ENCODE measurements at regions not wholly inside any gene's neighbourhood (a gene's known extent, or its start where the extent isn't known, plus 50 kb on each side); places are given as distances from the start of the nearest gene placed in this dataset.
"Not testable (repeated sequence)": the region's sequence is repeated elsewhere in the genome, so short reads cannot be mapped to it uniquely, and the experiment has no call there.

GRCh38 chr21:15453261-15453660 lies 276.5 kb upstream of the USP25 start:
- DNase-seq, result no peak
- H3K27ac ChIP-seq, result no peak overlapping the region

GRCh38 chr21:15453785-15454184 lies 276.0 kb upstream of the USP25 start:
- H2AFZ ChIP-seq; H3K27ac ChIP-seq; H3K9me3 ChIP-seq (ENCODE audit: low read depth); DNase-seq; H4K20me1 ChIP-seq (ENCODE audit: insufficient read depth); H3K79me2 ChIP-seq (ENCODE audit: insufficient read depth); H3K4me3 ChIP-seq; H3F3A ChIP-seq (ENCODE audit: insufficient read depth); H3K36me3 ChIP-seq (ENCODE audit: low read depth); in situ Hi-C loops (cut with MboI); H3K9me2 ChIP-seq (ENCODE audit: insufficient read depth); H3K4me2 ChIP-seq (ENCODE audit: unreplicated experiment); H3K27me3 ChIP-seq (replicated peaks; ENCODE audit: insufficient read depth); H3K9ac ChIP-seq; H3K4me1 ChIP-seq (ENCODE audit: insufficient read depth): not testable (repeated sequence)
- WGBS, 2 experiments (ENCODE audit: low coverage in 1 of 2, low lambda C conversion rate in 2 of 2, missing lambda C conversion rate in 2 of 2), result 25 to 37% methylated on average over 1 of the region's 1 CpG

More at GRCh38 chr21:15453261-15453660, 276.5 kb upstream of the USP25 start:
- in situ Hi-C loops (cut with MboI), result no loop called here
- Histone ChIP-seq H3F3A (ENCODE audit: insufficient read depth) (no peaks in the 10 kb centered on the region), H3K27me3 (replicated peaks; ENCODE audit: insufficient read depth) (no peaks in the 10 kb centered on the region), H3K36me3 (ENCODE audit: low read depth) (no peaks in the 10 kb centered on the region), H3K9me3 (ENCODE audit: low read depth) (no peaks in the 10 kb centered on the region), H3K9me2 (ENCODE audit: insufficient read depth) (no peaks in the 10 kb centered on the region), H3K4me1 (ENCODE audit: insufficient read depth) (no peaks in the 10 kb centered on the region), H3K4me3 (no peak overlapping the region), H3K4me2 (ENCODE audit: unreplicated experiment) (no peak overlapping the region), H3K79me2 (ENCODE audit: insufficient read depth) (no peaks in the 10 kb centered on the region), H3K9ac (no peak overlapping the region), H4K20me1 (ENCODE audit: insufficient read depth) (no peaks in the 10 kb centered on the region), H2AFZ (no peak overlapping the region)
- TF ChIP-seq EZH2 (IDR thresholded peaks at IDR 0.05; ENCODE audit: insufficient read depth, poor library complexity, severe bottlenecking) (no peak), EZH2phosphoT487 (IDR thresholded peaks at IDR 0.05; ENCODE audit: insufficient read depth, low read depth) (no peak)

GRCh38 chr21:15454931-15455330 lies 274.9 kb upstream of the USP25 start:
- H4K20me1 ChIP-seq (ENCODE audit: insufficient read depth); in situ Hi-C loops (cut with MboI); H2AFZ ChIP-seq; H3K9me2 ChIP-seq (ENCODE audit: insufficient read depth); H3K4me1 ChIP-seq (ENCODE audit: insufficient read depth); H3K9me3 ChIP-seq (ENCODE audit: low read depth); H3K36me3 ChIP-seq (ENCODE audit: low read depth); H3K27ac ChIP-seq; H3K27me3 ChIP-seq (replicated peaks; ENCODE audit: insufficient read depth); H3K79me2 ChIP-seq (ENCODE audit: insufficient read depth); H3F3A ChIP-seq (ENCODE audit: insufficient read depth); H3K4me2 ChIP-seq (ENCODE audit: unreplicated experiment); DNase-seq; H3K4me3 ChIP-seq; H3K9ac ChIP-seq: not testable (repeated sequence)
- WGBS, 2 experiments (ENCODE audit: low coverage in 1 of 2, low lambda C conversion rate in 2 of 2, missing lambda C conversion rate in 2 of 2), result 80 to 81% methylated on average over 2 of the region's 2 CpGs

- no peaks in the 10 kb centered on the region for H3F3A ChIP-seq (ENCODE audit: insufficient read depth)
- H3K79me2 ChIP-seq (ENCODE audit: insufficient read depth), result no peaks in the 10 kb centered on the region
- 74 to 77% methylated on average over 14 of the region's 14 CpGs for WGBS, 2 experiments (ENCODE audit: low coverage in 1 of 2, low lambda C conversion rate in 2 of 2, missing lambda C conversion rate in 2 of 2)
- H3K9me3 ChIP-seq (ENCODE audit: low read depth), result no peaks in the 10 kb centered on the region
- H3K4me1 ChIP-seq (ENCODE audit: insufficient read depth), result no peaks in the 10 kb centered on the region
- H3K27me3 ChIP-seq (replicated peaks; ENCODE audit: insufficient read depth), result no peaks in the 10 kb centered on the region
- TF ChIP-seq EZH2 (IDR thresholded peaks at IDR 0.05; ENCODE audit: insufficient read depth, poor library complexity, severe bottlenecking), result no peak
- no peak for TF ChIP-seq EZH2phosphoT487 (IDR thresholded peaks at IDR 0.05; ENCODE audit: insufficient read depth, low read depth)
- no peak overlapping the region for H3K4me2 ChIP-seq (ENCODE audit: unreplicated experiment)
- no peaks in the 10 kb centered on the region for H3K36me3 ChIP-seq (ENCODE audit: low read depth)
- H3K9me2 ChIP-seq (ENCODE audit: insufficient read depth), result no peaks in the 10 kb centered on the region
- DNase-seq, result no peak
- H2AFZ ChIP-seq, result no peak overlapping the region
- H3K4me3 ChIP-seq, result no peak overlapping the region
- H3K9ac ChIP-seq, result no peak overlapping the region
- no peaks in the 10 kb centered on the region for H4K20me1 ChIP-seq (ENCODE audit: insufficient read depth)
- H3K27ac ChIP-seq, result no peak overlapping the region
- in situ Hi-C loops (cut with MboI), result no loop called here
Measured at GRCh38 chr21:15455819-15456462, 273.8 kb upstream of the USP25 start.

- no peaks in the 10 kb centered on the region for H3K36me3 ChIP-seq (ENCODE audit: low read depth)
- no peaks in the 10 kb centered on the region for H3K9me3 ChIP-seq (ENCODE audit: low read depth)
- no peak overlapping the region for H2AFZ ChIP-seq
- H3K9ac ChIP-seq, result no peak overlapping the region
- H3K4me1 ChIP-seq (ENCODE audit: insufficient read depth), result no peaks in the 10 kb centered on the region
- in situ Hi-C loops (cut with MboI), result no loop called here
- H3K79me2 ChIP-seq (ENCODE audit: insufficient read depth), result no peaks in the 10 kb centered on the region
- WGBS, 2 experiments (ENCODE audit: low coverage in 1 of 2, low lambda C conversion rate in 2 of 2, missing lambda C conversion rate in 2 of 2), result 30 to 43% methylated on average over 3 of the region's 3 CpGs
- H3F3A ChIP-seq (ENCODE audit: insufficient read depth), result no peaks in the 10 kb centered on the region
- H3K4me2 ChIP-seq (ENCODE audit: unreplicated experiment), result no peak overlapping the region
- no peaks in the 10 kb centered on the region for H4K20me1 ChIP-seq (ENCODE audit: insufficient read depth)
- no peaks in the 10 kb centered on the region for H3K9me2 ChIP-seq (ENCODE audit: insufficient read depth)
- TF ChIP-seq EZH2phosphoT487 (IDR thresholded peaks at IDR 0.05; ENCODE audit: insufficient read depth, low read depth) (no peak), EZH2 (IDR thresholded peaks at IDR 0.05; ENCODE audit: insufficient read depth, poor library complexity, severe bottlenecking) (no peak)
- H3K27ac ChIP-seq, result no peak overlapping the region
- no peak for DNase-seq
- no peak overlapping the region for H3K4me3 ChIP-seq
- H3K27me3 ChIP-seq (replicated peaks; ENCODE audit: insufficient read depth), result no peaks in the 10 kb centered on the region
Measured at GRCh38 chr21:15457965-15458364, 271.8 kb upstream of the USP25 start.
